Neural cell (in vitro differentiated cells): ENCODE measurements at regions not wholly inside any gene's neighbourhood (a gene's known extent, or its start where the extent isn't known, plus 50 kb on each side); places are given as distances from the start of the nearest gene placed in this dataset.

Experiments
- H2AFZ ChIP-seq: fragments of 200-600, 300-800 bp; sonication (generic), shearing (Covaris generic); 2 replicates; pipeline ENCODE4 v1.6.0; 2014; ENCODE audit warnings: low read depth, mild to moderate bottlenecking, antibody characterized with exemption, low read length, moderate library complexity
- H3F3A ChIP-seq: fragments of 200-600 bp; shearing (Covaris generic); 2 replicates; pipeline ENCODE4 v1.6.1; 2016; ENCODE audit warnings: mild to moderate bottlenecking, moderate library complexity, mixed read lengths, antibody characterized with exemption, low read length; ENCODE audit not compliant: insufficient read depth, poor library complexity, severe bottlenecking
- H3K27ac ChIP-seq: fragments of 200-600, 300-800 bp; sonication (generic), shearing (Covaris generic); 2 replicates; pipeline ENCODE4 v1.5.1; 2014; ENCODE audit warnings: mild to moderate bottlenecking, low read length, moderate library complexity
- H3K27me3 ChIP-seq: fragments of 300-800, 200-600 bp; sonication (generic), shearing (Covaris generic); 2 replicates; pipeline ENCODE4 v1.6.0; 2014; ENCODE audit warnings: mild to moderate bottlenecking, low read depth, low read length, moderate library complexity; ENCODE audit not compliant: insufficient read depth
- H3K36me3 ChIP-seq: fragments of 300-800, 200-600 bp; sonication (generic), shearing (Covaris generic); 2 replicates; pipeline ENCODE4 v1.5.1; 2014; ENCODE audit warnings: mild to moderate bottlenecking, antibody characterized with exemption, low read length, moderate library complexity; ENCODE audit not compliant: insufficient read depth
- H3K4me2 ChIP-seq: fragments of 300-800, 200-600 bp; sonication (generic), shearing (Covaris generic); 2 replicates; pipeline ENCODE4 v1.6.0; 2014; ENCODE audit warnings: mild to moderate bottlenecking, low read length
- H3K4me3 ChIP-seq: fragments of 300-800, 200-600 bp; sonication (generic), shearing (Covaris generic); 2 replicates; pipeline ENCODE4 v1.5.1; 2014; ENCODE audit warnings: mild to moderate bottlenecking, low read length, moderate library complexity
- H3K79me2 ChIP-seq: fragments of 200-600 bp; shearing (Covaris generic); replicated peaks from 2 replicates; pipeline ENCODE4 v1.6.0; 2014; ENCODE audit warnings: mild to moderate bottlenecking, low read length, moderate library complexity; ENCODE audit not compliant: insufficient read depth
- H3K9ac ChIP-seq: fragments of 300-800, 200-600 bp; sonication (generic), shearing (Covaris generic); 2 replicates; pipeline ENCODE4 v1.6.1; 2016; ENCODE audit warnings: mild to moderate bottlenecking, low read length, mixed read lengths
- H3K9me2 ChIP-seq: fragments of 200-600 bp; shearing (Covaris generic); 2 replicates; pipeline ENCODE4 v1.6.1; 2016; ENCODE audit warnings: mild to moderate bottlenecking, low read length, mixed read lengths; ENCODE audit not compliant: insufficient read depth
- H3K9me3 ChIP-seq: fragments of 200-600, 300-800 bp; sonication (generic), shearing (Covaris generic); 2 replicates; pipeline ENCODE4 v1.6.1; 2016; ENCODE audit warnings: mild to moderate bottlenecking, mixed run types, low read length, moderate library complexity, mixed read lengths
- H4K20me1 ChIP-seq: fragments of 200-600 bp; shearing (Covaris generic); 2 replicates; pipeline ENCODE4 v1.6.1; 2016; ENCODE audit warnings: mild to moderate bottlenecking, mixed run types; ENCODE audit not compliant: insufficient read depth
- CTCF ChIP-seq: fragments of 450-650 bp; IDR thresholded peaks from 2 replicates; pipeline ENCODE4 v1.5.1; 2014; ENCODE audit warnings: antibody characterized with exemption, mild to moderate bottlenecking, moderate library complexity; ENCODE audit not compliant: poor library complexity, severe bottlenecking
- EP300 ChIP-seq: fragments of 450-650 bp; conservative IDR thresholded peaks from 2 replicates; pipeline ENCODE4 v1.6.1; 2014; ENCODE audit warnings: antibody characterized with exemption, mild to moderate bottlenecking, moderate library complexity; ENCODE audit not compliant: poor library complexity, severe bottlenecking
- EZH2 ChIP-seq: fragments of 200-600, 300-800 bp; shearing (Covaris generic), sonication (generic); IDR thresholded peaks from 2 replicates; pipeline ENCODE4 v1.6.1; 2014; ENCODE audit warnings: antibody characterized with exemption, low read length, borderline replicate concordance, mild to moderate bottlenecking; ENCODE audit not compliant: insufficient read depth, poor library complexity, severe bottlenecking
- MXI1 ChIP-seq: fragments of 450-650 bp; conservative IDR thresholded peaks from 2 replicates; pipeline ENCODE4 v1.6.1; 2014; ENCODE audit warnings: antibody characterized with exemption, mild to moderate bottlenecking; ENCODE audit not compliant: poor library complexity, severe bottlenecking
- POLR2AphosphoS5 ChIP-seq: IDR thresholded peaks from 2 replicates; pipeline ENCODE4 v1.6.1; 2012
- RAD21 ChIP-seq: fragments of 450-650 bp; conservative IDR thresholded peaks from 2 replicates; pipeline ENCODE4 v1.6.1; 2014; ENCODE audit warnings: antibody characterized with exemption, mild to moderate bottlenecking, moderate library complexity
- REST ChIP-seq: IDR thresholded peaks from 2 replicates; pipeline ENCODE4 v1.6.1; 2012; ENCODE audit warnings: borderline replicate concordance
- SMC3 ChIP-seq: fragments of 450-650 bp; conservative IDR thresholded peaks from 2 replicates; pipeline ENCODE4 v1.6.1; 2014; ENCODE audit warnings: antibody characterized with exemption, mild to moderate bottlenecking, moderate library complexity; ENCODE audit not compliant: poor library complexity
- TAF1 ChIP-seq: IDR thresholded peaks from 2 replicates; pipeline ENCODE4 v1.6.1; 2012; ENCODE audit warnings: low read depth

GRCh38 chr5:135255461-135256178 is 143.4 kb downstream of the MACROH2A1 start:
- no peaks in the 10 kb centered on the region for H3K36me3 ChIP-seq
- H2AFZ ChIP-seq: no peak overlapping the region
- H3K79me2 ChIP-seq: no peaks in the 10 kb centered on the region
- H3K9ac ChIP-seq: no peak overlapping the region
- no peaks in the 10 kb centered on the region for H3K27me3 ChIP-seq
- H3K9me3 ChIP-seq: no peaks in the 10 kb centered on the region
- H3K4me2 ChIP-seq: no peak overlapping the region
- TF ChIP-seq TAF1 (no peak), EP300 (no peak), SMC3 (no peak), EZH2 (no peak), POLR2AphosphoS5 (no peak), CTCF (no peak), MXI1 (no peak), RAD21 (no peak), REST (no peak)
- no peaks in the 10 kb centered on the region for H3K9me2 ChIP-seq
- H3F3A ChIP-seq: no peaks in the 10 kb centered on the region
- H3K27ac ChIP-seq: no peak overlapping the region
- no peak overlapping the region for H3K4me3 ChIP-seq
- no peaks in the 10 kb centered on the region for H4K20me1 ChIP-seq

GRCh38 chr5:135254183-135254582 is 144.8 kb downstream of the MACROH2A1 start:
- Histone ChIP-seq H3K9ac (no peak overlapping the region), H3F3A (no peaks in the 10 kb centered on the region), H3K9me3 (no peaks in the 10 kb centered on the region), H2AFZ (no peak overlapping the region), H3K27me3 (no peaks in the 10 kb centered on the region), H3K4me2 (no peak overlapping the region), H3K27ac (no peak overlapping the region), H3K36me3 (no peaks in the 10 kb centered on the region), H4K20me1 (no peaks in the 10 kb centered on the region), H3K4me3 (no peak overlapping the region), H3K79me2 (no peaks in the 10 kb centered on the region), H3K9me2 (no peaks in the 10 kb centered on the region)
- TF ChIP-seq CTCF: no peak
- no peak for TF ChIP-seq REST
- TF ChIP-seq TAF1: no peak
- no peak for TF ChIP-seq MXI1
- TF ChIP-seq EZH2: no peak
- TF ChIP-seq EP300: no peak
- no peak for TF ChIP-seq POLR2AphosphoS5
- TF ChIP-seq RAD21: no peak
- TF ChIP-seq SMC3: no peak
